SU-DHL-6 (cell line): ENCODE measurements at regions not wholly inside any gene's neighbourhood (a gene's known extent, or its start where the extent isn't known, plus 50 kb on each side); places are given as distances from the start of the nearest gene placed in this dataset.
"Not testable (repeated sequence)": the region's sequence is repeated elsewhere in the genome, so short reads cannot be mapped to it uniquely, and the experiment has no call there.

ENCODE experiments used
- H2AFZ ChIP-seq: fragments of 200-600 bp; sonication (generic); 2 replicates; pipeline ENCODE4 v1.6.1; 2014; ENCODE audit warnings: low read depth, mild to moderate bottlenecking, moderate library complexity, mixed read lengths, antibody characterized with exemption, low read length; ENCODE audit not compliant: severe bottlenecking
- H3F3A ChIP-seq: fragments of 200-600 bp; shearing (Covaris generic); 2 replicates; pipeline ENCODE4 v1.6.0; 2016; ENCODE audit warnings: antibody characterized with exemption, mild to moderate bottlenecking; ENCODE audit not compliant: insufficient read depth
- H3K27ac ChIP-seq: fragments of 200-600 bp; sonication (generic); 2 replicates; pipeline ENCODE4 v1.5.1; 2016; ENCODE audit warnings: low read depth, mild to moderate bottlenecking, low read length, moderate library complexity, mixed read lengths
- H3K27me3 ChIP-seq: fragments of 200-600 bp; sonication (generic), shearing (Covaris generic); 2 replicates; pipeline ENCODE4 v1.6.0; 2014; ENCODE audit warnings: mild to moderate bottlenecking, low read length
- H3K36me3 ChIP-seq: fragments of 200-600 bp; sonication (generic); 2 replicates; pipeline ENCODE4 v1.6.1; 2014; ENCODE audit warnings: mild to moderate bottlenecking, low read length, mixed read lengths
- H3K4me2 ChIP-seq: fragments of 300-600, 200-600 bp; shearing (Covaris generic), sonication (generic); 2 replicates; pipeline ENCODE4 v1.6.0; 2014; ENCODE audit warnings: low read length, low read depth, mild to moderate bottlenecking; ENCODE audit not compliant: poor library complexity, severe bottlenecking
- H3K4me3 ChIP-seq: fragments of 200-600 bp; sonication (generic); 2 replicates; pipeline ENCODE4 v1.5.1; 2014; ENCODE audit warnings: antibody characterized with exemption, low read length, mild to moderate bottlenecking, mixed read lengths; ENCODE audit not compliant: insufficient read depth, poor library complexity, severe bottlenecking
- H3K79me2 ChIP-seq: fragments of 200-600 bp; sonication (generic); 2 replicates; pipeline ENCODE4 v1.6.1; 2014; ENCODE audit warnings: mild to moderate bottlenecking, low read length, moderate library complexity; ENCODE audit not compliant: insufficient read depth
- H3K9ac ChIP-seq: fragments of 200-600 bp; sonication (generic); 2 replicates; pipeline ENCODE4 v1.7.0; 2014; ENCODE audit warnings: mild to moderate bottlenecking, low read length
- H3K9me2 ChIP-seq: fragments of 200-600 bp; sonication (generic); replicated peaks from 2 replicates; pipeline ENCODE4 v1.6.1; 2014; ENCODE audit warnings: low read length; ENCODE audit not compliant: insufficient read depth
- H3K9me3 ChIP-seq: fragments of 200-600 bp; sonication (generic); 2 replicates; pipeline ENCODE4 v1.6.1; 2014; ENCODE audit warnings: low read length, mixed read lengths; ENCODE audit not compliant: insufficient read depth
- H4K20me1 ChIP-seq: fragments of 200-600 bp; sonication (generic); 2 replicates; pipeline ENCODE4 v1.6.1; 2014; ENCODE audit warnings: low read depth, mild to moderate bottlenecking, antibody characterized with exemption, low read length, moderate library complexity, mixed read lengths
- CTCF ChIP-seq: fragments of 200-600 bp; sonication (generic); IDR thresholded peaks from one replicate; pipeline ENCODE4 v1.5.1; 2017; ENCODE audit warnings: antibody characterized with exemption, mild to moderate bottlenecking, low read length, moderate library complexity; ENCODE audit not compliant: insufficient read depth, poor library complexity, severe bottlenecking
- EZH2phosphoT487 ChIP-seq: fragments of 200-600 bp; sonication (generic), shearing (Covaris generic); conservative IDR thresholded peaks from 2 replicates; pipeline ENCODE4 v1.6.1; 2018; ENCODE audit warnings: mild to moderate bottlenecking, antibody characterized with exemption, low read length, moderate library complexity, mixed read lengths

DNA sequence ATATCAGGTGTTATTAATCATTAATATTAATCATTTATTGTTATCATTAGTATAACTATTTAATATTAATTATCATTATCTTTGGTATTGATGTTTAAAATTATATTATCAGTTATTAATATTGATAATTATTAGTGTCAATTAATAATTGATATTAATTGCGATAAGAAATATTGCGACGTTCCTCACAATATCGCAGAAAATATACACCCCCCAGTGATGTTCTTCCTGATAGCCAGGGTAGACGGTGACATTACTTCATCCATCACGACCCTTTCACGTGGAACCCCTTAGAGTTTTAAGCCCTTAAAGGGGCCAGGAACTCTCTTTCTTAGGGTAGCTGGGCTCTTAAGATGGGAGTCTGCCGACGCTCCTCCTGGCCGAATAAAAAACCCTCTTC lies 98.6 kb upstream of the OSBPL11 start:
- no peaks in the 10 kb centered on the region for H3K79me2 ChIP-seq
- no peaks in the 10 kb centered on the region for H4K20me1 ChIP-seq
- no peaks in the 10 kb centered on the region for H3K27me3 ChIP-seq
- no peaks in the 10 kb centered on the region for H3K36me3 ChIP-seq
- no peak overlapping the region for H3K4me2 ChIP-seq
- no peak overlapping the region for H3K4me3 ChIP-seq
- H3F3A ChIP-seq: no peaks in the 10 kb centered on the region
- no peak overlapping the region for H2AFZ ChIP-seq
- TF ChIP-seq EZH2phosphoT487 (no peak), CTCF (no peak)
- H3K27ac ChIP-seq: no peak overlapping the region
- no peak overlapping the region for H3K9ac ChIP-seq
- H3K9me2 ChIP-seq: no peaks in the 10 kb centered on the region
- H3K9me3 ChIP-seq: no peaks in the 10 kb centered on the region

- Histone ChIP-seq H2AFZ (no peak overlapping the region), H4K20me1 (no peaks in the 10 kb centered on the region), H3K9ac (no peak overlapping the region), H3K4me3 (no peak overlapping the region), H3K79me2 (no peaks in the 10 kb centered on the region), H3F3A (no peaks in the 10 kb centered on the region), H3K9me2 (no peaks in the 10 kb centered on the region), H3K36me3 (no peaks in the 10 kb centered on the region), H3K9me3 (no peaks in the 10 kb centered on the region), H3K4me2 (no peak overlapping the region), H3K27ac (no peak overlapping the region), H3K27me3 (no peaks in the 10 kb centered on the region)
- no peak for TF ChIP-seq EZH2phosphoT487
- TF ChIP-seq CTCF: no peak
Observed at GRCh38 chr3:125694761-125695294, 99.5 kb upstream of the OSBPL11 start.

DNA sequence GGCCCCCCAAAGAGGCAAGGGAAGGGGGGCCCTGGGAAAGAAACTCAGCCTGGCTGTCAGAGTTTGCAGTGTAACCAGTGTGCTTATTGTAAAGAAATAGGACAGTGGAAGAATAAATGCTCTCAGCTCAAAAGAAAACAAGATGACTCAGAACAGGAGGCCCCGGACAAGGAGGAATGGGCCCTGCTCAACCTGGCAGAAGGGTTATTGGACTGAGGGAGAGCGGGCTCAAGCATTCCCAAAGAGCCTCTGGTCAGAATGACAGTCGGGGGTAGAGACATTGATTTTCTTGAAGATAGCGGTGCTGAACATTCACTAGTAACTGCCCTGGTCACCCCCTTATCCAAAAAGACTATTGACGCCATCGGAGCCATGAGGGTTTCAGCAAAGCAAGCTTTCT lies 100.4 kb upstream of the OSBPL11 start:
- Histone ChIP-seq H3K79me2 (no peaks in the 10 kb centered on the region), H3K9me3 (no peaks in the 10 kb centered on the region), H3F3A (no peaks in the 10 kb centered on the region), H3K36me3 (no peaks in the 10 kb centered on the region), H3K9ac (no peak overlapping the region), H3K4me2 (no peak overlapping the region), H4K20me1 (no peaks in the 10 kb centered on the region), H3K27me3 (no peaks in the 10 kb centered on the region), H3K4me3 (no peak overlapping the region), H2AFZ (no peak overlapping the region), H3K9me2 (no peaks in the 10 kb centered on the region), H3K27ac (no peak overlapping the region)
- TF ChIP-seq CTCF (no peak), EZH2phosphoT487 (no peak)

GRCh38 chr3:125697126-125697525 lies 101.8 kb upstream of the OSBPL11 start:
- H3F3A ChIP-seq, H2AFZ ChIP-seq, H3K4me2 ChIP-seq, H3K9ac ChIP-seq, H3K36me3 ChIP-seq, H3K4me3 ChIP-seq, H3K9me3 ChIP-seq, H3K27me3 ChIP-seq, H3K9me2 ChIP-seq, H4K20me1 ChIP-seq, H3K27ac ChIP-seq, H3K79me2 ChIP-seq: not testable (repeated sequence)
